ENCODE measurements at regions not wholly inside any gene's neighbourhood (a gene's known extent, or its start where the extent isn't known, plus 50 kb on each side); places are given as distances from the start of the nearest gene placed in this dataset.

DNA sequence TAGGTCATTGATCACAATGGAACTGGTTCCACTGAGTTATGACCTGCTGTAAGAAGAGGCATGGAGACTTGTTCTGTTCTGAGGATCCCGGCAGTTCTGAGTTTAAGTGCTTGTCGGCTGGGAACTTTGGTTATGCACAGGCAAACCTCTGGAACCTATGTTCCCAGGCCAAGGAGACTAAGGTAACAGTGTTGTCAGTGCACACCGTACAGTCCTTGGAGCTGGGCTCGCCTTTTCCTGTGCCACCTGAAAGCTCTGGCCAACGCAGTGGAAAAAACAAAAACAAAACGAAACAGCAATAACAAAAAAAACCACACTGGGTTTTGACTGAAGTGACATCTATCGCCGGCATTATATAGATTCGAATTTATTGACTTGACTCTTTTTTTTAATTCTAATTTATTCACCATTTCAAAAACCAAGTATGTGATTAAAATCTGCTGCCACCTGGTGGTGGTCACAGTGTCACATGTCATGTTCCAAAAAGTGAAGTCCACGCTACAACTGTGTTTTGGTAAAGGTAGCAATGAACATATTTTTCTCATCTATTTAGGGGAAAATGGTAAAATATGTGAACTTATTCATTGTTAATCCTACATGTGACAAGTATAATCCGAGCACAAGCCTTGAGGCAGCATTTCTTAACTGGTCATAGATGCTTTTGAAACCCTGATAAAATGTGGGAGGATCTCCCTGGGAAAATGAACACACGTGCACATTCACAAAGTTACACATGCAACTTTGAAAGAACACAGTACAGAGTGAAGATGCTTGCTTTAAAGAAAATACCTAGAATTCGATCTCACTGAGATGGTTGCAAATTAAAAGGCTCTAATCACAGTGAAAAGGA is 113.8 kb upstream of the PPP2R2D start:
- intact Hi-C loops (cut with micrococcal nuclease) = no loop called here
- Mint-ChIP-seq H3K4me1 (ENCODE audit: low read depth) (no peaks in the 10 kb centered on the region), H3K9me3 (peaks cover 13% of the 10 kb centered on the region), H3K36me3 (ENCODE audit: low read depth) (no peaks in the 10 kb centered on the region), H3K27me3 (no peaks in the 10 kb centered on the region), H3K4me3 (no peak overlapping the region), H3K27ac (no peak overlapping the region)

DNA sequence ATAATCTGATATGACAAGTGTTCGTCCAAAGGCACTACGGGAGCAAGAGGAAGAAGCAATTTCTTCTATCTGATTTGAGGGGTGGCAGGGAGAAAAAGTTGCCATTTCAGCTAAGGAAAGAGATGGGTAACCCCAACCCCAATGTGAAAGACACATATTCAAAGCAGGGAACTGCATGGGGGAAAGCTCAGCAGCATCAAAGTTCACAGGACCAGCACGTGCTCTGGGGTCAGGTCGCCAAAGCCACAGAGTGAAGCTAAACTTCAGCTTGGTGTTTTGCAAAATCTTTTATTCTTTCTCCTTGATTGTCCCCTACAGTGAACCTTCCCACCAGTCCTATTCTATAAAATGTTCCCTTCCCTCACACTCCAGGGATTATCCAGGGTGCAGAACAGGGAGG is 112.8 kb upstream of the PPP2R2D start:
- H3K4me3 Mint-ChIP-seq = no peak overlapping the region
- no peaks in the 10 kb centered on the region for H3K27me3 Mint-ChIP-seq
- intact Hi-C loops (cut with micrococcal nuclease) = no loop called here

DNA sequence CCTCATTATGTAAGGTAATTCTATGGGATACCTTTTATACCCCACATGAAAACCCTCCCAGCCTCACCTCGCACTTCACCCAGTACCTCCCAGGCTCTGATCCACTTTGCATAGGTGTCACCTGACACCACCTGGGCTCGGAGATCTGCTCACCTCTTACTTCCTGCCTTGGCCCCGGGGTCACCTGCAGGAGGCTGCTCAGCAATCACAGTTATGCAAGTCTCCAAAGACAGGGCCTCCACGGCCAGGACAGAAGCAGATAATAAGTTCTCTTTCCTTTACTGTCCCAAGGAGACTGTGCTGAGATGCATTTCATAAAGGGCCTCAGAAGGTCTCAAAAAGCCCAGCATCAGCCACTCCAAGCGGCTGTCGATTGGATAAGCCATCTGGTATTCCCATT is 112.4 kb upstream of the PPP2R2D start:
- intact Hi-C loops (cut with micrococcal nuclease) = no loop called here
- H3K4me3 Mint-ChIP-seq = no peak overlapping the region
- H3K4me1 Mint-ChIP-seq (ENCODE audit: low read depth) = no peaks in the 10 kb centered on the region
- H3K27ac Mint-ChIP-seq = no peak overlapping the region
- H3K36me3 Mint-ChIP-seq (ENCODE audit: low read depth) = no peaks in the 10 kb centered on the region
- peaks cover under 1% of the 10 kb centered on the region for H3K9me3 Mint-ChIP-seq
- no peaks in the 10 kb centered on the region for H3K27me3 Mint-ChIP-seq

More for the DNA sequence above, 112.8 kb upstream of the PPP2R2D start:
- no peaks in the 10 kb centered on the region for H3K4me1 Mint-ChIP-seq (ENCODE audit: low read depth)
- no peaks in the 10 kb centered on the region for H3K36me3 Mint-ChIP-seq (ENCODE audit: low read depth)
- peaks cover 4% of the 10 kb centered on the region for H3K9me3 Mint-ChIP-seq
- no peak overlapping the region for H3K27ac Mint-ChIP-seq

DNA sequence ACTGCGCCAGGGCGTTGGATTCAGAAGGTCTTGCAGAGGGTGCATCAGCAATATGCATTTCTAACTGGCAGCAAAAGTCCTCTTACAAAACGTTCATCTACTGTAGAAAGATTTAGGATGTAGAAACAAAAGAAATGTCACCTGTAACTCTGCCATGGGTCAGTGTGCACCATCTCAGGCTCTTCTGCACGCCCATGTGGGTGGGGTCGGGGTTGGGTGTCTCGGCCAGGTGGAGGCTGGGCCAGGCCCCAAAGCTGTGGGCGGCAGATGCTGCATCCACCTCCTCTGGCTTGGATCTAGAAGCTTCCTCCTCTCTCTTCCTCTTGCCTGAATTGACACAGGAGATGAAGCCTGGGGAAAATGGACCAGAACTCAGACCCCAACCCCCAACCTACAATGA is 111.3 kb upstream of the PPP2R2D start:
- no peak overlapping the region for H3K27ac Mint-ChIP-seq
- no peaks in the 10 kb centered on the region for H3K9me3 Mint-ChIP-seq
- H3K4me1 Mint-ChIP-seq (ENCODE audit: low read depth) = no peaks in the 10 kb centered on the region
- H3K36me3 Mint-ChIP-seq (ENCODE audit: low read depth) = no peaks in the 10 kb centered on the region
- H3K27me3 Mint-ChIP-seq = no peaks in the 10 kb centered on the region
- H3K4me3 Mint-ChIP-seq = no peak overlapping the region
- intact Hi-C loops (cut with micrococcal nuclease) = no loop called here

DNA sequence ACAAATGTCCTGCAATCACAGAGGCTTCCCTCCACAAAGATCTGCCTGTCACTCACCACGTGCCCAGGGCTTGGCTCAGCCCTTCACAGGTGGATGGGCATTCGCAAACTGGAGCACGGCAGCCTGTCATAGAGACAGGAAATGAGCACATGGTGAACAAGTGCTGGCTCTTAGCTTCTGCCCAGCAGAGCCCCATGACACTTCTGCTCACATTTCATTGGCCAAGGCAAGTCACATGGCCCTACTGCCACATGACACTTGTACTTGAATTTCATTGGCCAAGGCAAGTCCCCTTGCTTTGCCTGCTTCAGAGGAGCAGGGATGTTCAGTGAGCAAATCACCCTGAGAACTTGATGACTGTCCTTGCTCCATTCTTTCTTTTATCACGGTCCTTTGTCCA is 110.8 kb upstream of the PPP2R2D start:
- H3K4me1 Mint-ChIP-seq (ENCODE audit: low read depth) = no peaks in the 10 kb centered on the region
- no peaks in the 10 kb centered on the region for H3K36me3 Mint-ChIP-seq (ENCODE audit: low read depth)
- no peak overlapping the region for H3K27ac Mint-ChIP-seq
- no peaks in the 10 kb centered on the region for H3K27me3 Mint-ChIP-seq
- H3K4me3 Mint-ChIP-seq = no peak overlapping the region
- intact Hi-C loops (cut with micrococcal nuclease) = no loop called here
- no peaks in the 10 kb centered on the region for H3K9me3 Mint-ChIP-seq

DNA sequence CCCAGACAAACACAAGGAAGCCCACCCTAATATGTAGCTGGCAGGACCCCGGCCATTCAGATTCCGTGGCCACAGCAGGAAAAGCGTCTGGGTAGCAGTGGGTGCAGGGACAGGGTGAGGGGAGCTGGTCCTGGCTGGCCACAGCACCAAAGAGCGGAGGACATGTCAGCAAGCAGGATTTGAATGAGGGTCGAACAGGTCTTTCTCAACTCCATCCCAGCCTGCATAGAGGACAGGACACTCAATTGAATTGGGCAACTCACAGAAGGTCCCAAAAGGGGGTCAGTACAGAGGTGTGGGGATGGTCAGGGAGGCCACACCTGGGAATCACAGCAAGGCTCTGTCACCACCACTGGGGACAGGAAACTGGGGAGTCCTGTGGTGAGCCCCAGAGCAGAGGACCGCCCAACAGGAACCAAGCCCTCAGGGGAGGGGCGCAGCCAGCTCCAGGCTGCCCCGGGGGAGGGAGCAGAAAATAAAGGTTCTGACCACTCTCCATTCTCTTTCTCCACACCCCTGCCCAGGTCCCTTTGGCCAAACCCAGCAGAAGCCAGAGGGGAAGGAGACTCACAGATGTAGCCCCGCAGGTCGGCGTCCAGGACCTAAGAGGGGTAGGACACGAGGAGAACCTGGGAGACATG is 108.7 kb upstream of the PPP2R2D start:
- H3K27ac Mint-ChIP-seq = no peak overlapping the region
- peaks cover 1% of the 10 kb centered on the region for H3K9me3 Mint-ChIP-seq
- peaks cover 1% of the 10 kb centered on the region for H3K27me3 Mint-ChIP-seq
- no peaks in the 10 kb centered on the region for H3K36me3 Mint-ChIP-seq (ENCODE audit: low read depth)
- H3K4me1 Mint-ChIP-seq (ENCODE audit: low read depth) = no peaks in the 10 kb centered on the region
- H3K4me3 Mint-ChIP-seq = no peak overlapping the region
- intact Hi-C loops (cut with micrococcal nuclease) = no loop called here

DNA sequence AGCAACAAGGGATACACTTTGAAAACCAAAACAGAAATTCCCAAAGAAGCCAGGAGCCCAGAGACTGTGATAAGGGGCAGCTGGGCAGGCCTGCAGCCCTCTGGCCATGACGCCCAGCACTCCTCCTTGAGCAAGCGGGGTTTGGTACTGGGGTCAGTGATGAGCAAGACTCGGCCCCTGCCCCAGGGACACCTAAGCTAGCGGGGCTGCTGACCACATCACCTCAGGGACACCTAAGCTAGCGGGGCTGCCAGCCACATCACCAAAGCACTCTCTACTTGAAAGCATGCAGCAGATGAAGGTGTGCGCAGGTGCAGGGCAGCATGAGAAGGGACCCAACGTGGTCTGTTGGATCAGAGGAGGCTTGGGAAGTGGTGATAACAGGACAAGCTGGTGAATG is 108.0 kb upstream of the PPP2R2D start:
- H3K27ac Mint-ChIP-seq = no peak overlapping the region
- intact Hi-C loops (cut with micrococcal nuclease) = no loop called here
- peaks cover 8% of the 10 kb centered on the region for H3K9me3 Mint-ChIP-seq
- no peak overlapping the region for H3K4me3 Mint-ChIP-seq
- H3K36me3 Mint-ChIP-seq (ENCODE audit: low read depth) = no peaks in the 10 kb centered on the region
- H3K4me1 Mint-ChIP-seq (ENCODE audit: low read depth) = no peaks in the 10 kb centered on the region
- peaks cover 1% of the 10 kb centered on the region for H3K27me3 Mint-ChIP-seq

DNA sequence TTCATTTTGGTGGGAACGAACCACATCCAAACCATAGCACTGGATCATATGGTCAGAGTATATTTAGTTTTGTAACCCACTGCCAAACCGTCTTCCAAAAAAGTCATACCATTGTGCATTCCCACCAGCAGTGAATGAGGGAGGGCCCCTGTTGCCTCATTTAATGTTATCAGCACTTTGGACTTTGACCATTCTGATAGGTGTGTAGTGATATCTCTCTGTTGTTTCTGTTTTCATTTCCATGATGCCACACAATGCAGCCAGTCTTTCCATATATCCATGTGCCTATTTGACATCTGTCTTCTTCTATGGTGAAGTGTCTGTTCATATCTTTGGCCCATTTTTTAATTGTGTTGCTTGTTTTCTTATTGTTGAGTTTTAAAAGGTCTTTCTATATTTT is 105.0 kb upstream of the PPP2R2D start:
- H3K9me3 Mint-ChIP-seq = peaks cover 33% of the 10 kb centered on the region
- H3K27me3 Mint-ChIP-seq = peaks cover 1% of the 10 kb centered on the region
- H3K27ac Mint-ChIP-seq = no peak overlapping the region
- no peak overlapping the region for H3K4me3 Mint-ChIP-seq
- no peaks in the 10 kb centered on the region for H3K36me3 Mint-ChIP-seq (ENCODE audit: low read depth)
- intact Hi-C loops (cut with micrococcal nuclease) = no loop called here
- H3K4me1 Mint-ChIP-seq (ENCODE audit: low read depth) = no peaks in the 10 kb centered on the region

DNA sequence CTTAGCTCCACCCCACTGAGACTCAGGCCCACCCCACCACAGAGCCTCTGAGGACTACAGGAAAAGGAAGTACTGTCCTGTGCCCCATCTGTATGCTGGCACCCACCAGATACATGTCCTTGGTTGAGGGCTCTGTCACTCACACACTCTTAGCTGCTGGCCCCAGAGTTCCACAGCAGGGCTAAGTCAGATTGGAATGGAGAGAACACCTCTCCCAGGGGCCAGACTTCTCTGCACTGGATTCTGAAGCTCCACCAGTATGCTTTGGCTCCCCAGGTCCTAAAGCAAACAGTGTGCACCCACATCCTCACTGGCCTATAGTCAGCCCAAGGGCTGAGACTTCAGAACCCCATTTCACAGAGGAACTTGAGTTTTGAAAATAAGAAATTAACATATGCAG is 103.2 kb upstream of the PPP2R2D start:
- intact Hi-C loops (cut with micrococcal nuclease) = no loop called here
- peaks cover 33% of the 10 kb centered on the region for H3K9me3 Mint-ChIP-seq
- H3K4me1 Mint-ChIP-seq (ENCODE audit: low read depth) = no peaks in the 10 kb centered on the region
- peaks cover 1% of the 10 kb centered on the region for H3K27me3 Mint-ChIP-seq
- H3K4me3 Mint-ChIP-seq = no peak overlapping the region
- H3K36me3 Mint-ChIP-seq (ENCODE audit: low read depth) = no peaks in the 10 kb centered on the region
- no peak overlapping the region for H3K27ac Mint-ChIP-seq

DNA sequence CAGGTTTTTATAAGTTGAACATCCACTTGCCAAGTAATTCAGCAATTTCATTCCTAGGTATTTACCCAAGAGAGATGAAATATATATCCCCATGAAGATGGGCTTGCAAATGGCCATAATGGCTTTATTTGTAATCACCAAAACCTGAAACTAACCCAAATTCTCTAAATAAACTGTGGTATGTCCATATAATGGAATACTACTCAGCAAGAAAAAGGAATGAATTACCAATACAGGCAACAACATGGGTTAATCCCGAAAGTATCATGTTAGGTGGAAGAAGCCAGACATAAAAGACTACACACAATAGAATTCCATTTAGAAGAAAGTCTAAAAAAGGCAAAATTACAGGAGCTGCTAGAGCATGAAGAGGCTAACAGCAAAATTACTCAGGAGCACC is 101.4 kb upstream of the PPP2R2D start:
- no peak overlapping the region for H3K27ac Mint-ChIP-seq
- H3K4me1 Mint-ChIP-seq (ENCODE audit: low read depth) = no peaks in the 10 kb centered on the region
- peaks cover 33% of the 10 kb centered on the region for H3K9me3 Mint-ChIP-seq
- H3K27me3 Mint-ChIP-seq = peaks cover 1% of the 10 kb centered on the region
- no peaks in the 10 kb centered on the region for H3K36me3 Mint-ChIP-seq (ENCODE audit: low read depth)
- H3K4me3 Mint-ChIP-seq = no peak overlapping the region
- intact Hi-C loops (cut with micrococcal nuclease) = no loop called here

DNA sequence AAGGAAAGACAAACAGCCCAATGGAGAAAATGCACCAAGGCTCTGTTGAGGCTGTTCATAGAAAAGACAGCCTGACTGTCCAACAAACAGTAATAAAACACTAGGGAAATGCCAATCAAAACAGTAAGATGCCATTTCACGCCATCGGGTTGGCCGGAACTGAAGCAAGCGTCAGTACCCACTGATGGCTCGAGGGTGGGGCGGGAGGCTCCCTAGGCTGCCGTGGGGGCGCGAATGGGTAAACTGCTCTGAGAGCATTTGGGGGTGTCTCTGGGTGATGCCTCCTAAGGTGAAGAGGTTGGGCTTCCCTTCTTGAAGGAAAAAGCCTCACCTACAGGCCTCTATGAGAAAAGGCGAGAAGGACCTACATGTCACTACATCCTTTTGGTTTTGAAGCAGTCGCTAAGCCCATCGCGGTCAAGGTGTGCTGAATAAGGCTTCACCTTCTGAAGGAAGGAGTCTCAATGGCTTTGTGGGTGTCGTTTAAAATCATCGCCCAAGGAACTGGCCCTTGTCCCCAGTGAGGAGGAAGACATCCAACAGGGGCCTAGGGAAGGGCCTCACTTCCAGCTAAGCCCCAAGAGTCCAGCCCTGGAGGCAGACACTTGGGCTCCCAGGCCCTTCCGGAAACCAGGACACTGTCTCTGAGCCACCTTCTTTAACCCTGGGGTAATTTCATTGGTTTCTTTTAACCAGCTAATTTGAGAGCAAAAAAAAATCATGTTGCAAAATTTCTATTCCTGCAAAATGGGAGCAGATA is 98.5 kb upstream of the PPP2R2D start:
- intact Hi-C loops (cut with micrococcal nuclease) = no loop called here
- Mint-ChIP-seq H3K27me3 (no peaks in the 10 kb centered on the region), H3K9me3 (peaks cover 30% of the 10 kb centered on the region), H3K27ac (no peak overlapping the region), H3K4me1 (ENCODE audit: low read depth) (no peaks in the 10 kb centered on the region), H3K4me3 (no peak overlapping the region), H3K36me3 (ENCODE audit: low read depth) (no peaks in the 10 kb centered on the region)

DNA sequence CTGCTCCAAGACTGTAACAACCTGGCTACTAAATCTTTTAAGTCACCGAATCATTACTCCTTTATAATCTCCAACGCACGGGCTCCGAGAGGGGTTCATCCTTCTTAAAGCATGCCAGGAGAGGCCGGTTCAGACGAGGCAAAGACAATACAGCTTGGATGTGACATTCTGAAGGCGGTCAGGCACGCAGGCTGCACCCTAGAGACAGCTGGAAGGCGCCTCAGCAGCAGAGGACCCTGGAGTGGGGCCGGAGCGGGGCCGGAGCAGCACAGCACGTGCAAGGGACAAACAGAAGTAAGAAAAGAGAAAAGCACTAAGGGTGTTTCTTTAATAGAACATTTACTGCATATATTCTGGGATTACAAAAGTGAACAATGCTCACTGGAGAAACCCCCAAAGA is 97.8 kb upstream of the PPP2R2D start:
- no peaks in the 10 kb centered on the region for H3K4me1 Mint-ChIP-seq (ENCODE audit: low read depth)
- no peak overlapping the region for H3K27ac Mint-ChIP-seq
- H3K9me3 Mint-ChIP-seq = peaks cover 23% of the 10 kb centered on the region
- H3K36me3 Mint-ChIP-seq (ENCODE audit: low read depth) = no peaks in the 10 kb centered on the region
- intact Hi-C loops (cut with micrococcal nuclease) = no loop called here
- no peaks in the 10 kb centered on the region for H3K27me3 Mint-ChIP-seq
- H3K4me3 Mint-ChIP-seq = no peak overlapping the region

DNA sequence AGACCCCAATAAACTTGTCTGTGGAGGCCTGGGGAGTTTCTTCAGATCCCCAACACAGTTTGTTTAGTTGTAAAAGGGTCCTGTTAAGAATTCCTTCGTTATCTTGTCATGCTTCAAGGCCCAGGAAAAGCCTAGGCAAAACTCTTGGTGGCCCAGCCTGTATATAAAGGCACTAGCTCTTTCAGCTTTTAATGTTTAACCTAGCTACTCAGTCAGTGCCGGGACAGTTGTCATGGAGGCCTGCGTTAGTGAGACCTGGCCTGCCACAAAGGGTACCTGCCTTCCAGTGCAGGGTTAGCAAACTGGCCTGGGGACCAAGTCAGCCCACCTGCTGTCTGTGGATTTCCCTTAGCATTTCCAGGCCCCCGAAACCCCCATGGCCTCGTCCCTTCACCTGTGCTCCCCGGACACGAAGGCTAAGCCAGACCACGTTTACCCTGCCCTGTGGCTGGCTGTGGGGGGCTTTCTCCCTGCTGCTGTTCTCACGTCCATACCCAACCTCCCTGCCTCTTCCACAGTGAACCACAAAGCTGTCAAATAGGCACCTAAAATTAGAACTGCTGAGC is 96.9 kb upstream of the PPP2R2D start:
- no peaks in the 10 kb centered on the region for H3K4me1 Mint-ChIP-seq (ENCODE audit: low read depth)
- no peaks in the 10 kb centered on the region for H3K27me3 Mint-ChIP-seq
- intact Hi-C loops (cut with micrococcal nuclease) = no loop called here
- H3K36me3 Mint-ChIP-seq (ENCODE audit: low read depth) = no peaks in the 10 kb centered on the region
- H3K27ac Mint-ChIP-seq = no peak overlapping the region
- H3K4me3 Mint-ChIP-seq = no peak overlapping the region
- peaks cover 14% of the 10 kb centered on the region for H3K9me3 Mint-ChIP-seq

Data from dendritic cell treated with granulocyte-macrophage colony-stimulating factor and Interleukin-4, amounts not matched to agents 40 ng/mL and 50 ng/mL, for 4 days (primary cell).